Astrocyte of the cerebellum (primary cell): ENCODE measurements at regions not wholly inside any gene's neighbourhood (a gene's known extent, or its start where the extent isn't known, plus 50 kb on each side); places are given as distances from the start of the nearest gene placed in this dataset.
"Not testable (repeated sequence)": the region's sequence is repeated elsewhere in the genome, so short reads cannot be mapped to it uniquely, and the experiment has no call there.

Source experiments
- DNase-seq: peaks from one replicate; pipeline ENCODE4 v3.0.0-alpha.2; 2011; ENCODE audit warnings: low read depth
- H3K4me3 ChIP-seq: 2 replicates; pipeline ENCODE4 v1.5.1; 2011; ENCODE audit warnings: mild to moderate bottlenecking, low read depth, low read length, moderate library complexity
- CTCF ChIP-seq: IDR thresholded peaks from 2 replicates; pipeline ENCODE4 v1.5.1; 2012; ENCODE audit warnings: low read length, low read depth, moderate library complexity, mild to moderate bottlenecking; ENCODE audit errors: missing control alignments
- in situ Hi-C: cut with HindIII; loops from 2 replicates; pipeline ENCODE4 v1.10.0; 2017; ENCODE audit warnings: low sequenced_read_pairs

- in situ Hi-C loops = no loop called here
- DNase-seq = no peak
- no peak overlapping the region for H3K4me3 ChIP-seq
- no peak for TF ChIP-seq CTCF
These were observed 57.1 kb upstream of the KIF2B start for GRCh38 chr17:53765609-53766008.

DNA sequence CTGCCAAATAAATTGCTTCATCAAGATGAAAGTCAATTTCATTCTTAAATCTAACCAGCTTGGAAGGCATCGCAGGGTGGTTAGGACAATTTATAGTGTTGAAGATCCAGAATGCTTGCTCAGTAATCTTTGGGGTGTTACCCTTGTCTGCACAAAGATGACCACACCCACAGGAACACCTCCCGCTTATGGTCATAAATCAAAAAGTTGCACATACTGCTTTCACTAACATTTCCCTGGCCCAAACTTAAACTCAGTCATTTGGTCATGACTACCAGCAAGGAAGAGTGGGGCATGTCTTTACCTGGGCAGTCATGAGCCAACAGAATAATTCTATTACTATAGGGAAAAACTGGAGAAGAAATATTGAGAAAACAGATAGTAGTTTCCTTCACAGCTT lies 57.6 kb upstream of the KIF2B start:
- no peak for DNase-seq
- no peak overlapping the region for H3K4me3 ChIP-seq
- in situ Hi-C loops = no loop called here
- no peak for TF ChIP-seq CTCF

DNA sequence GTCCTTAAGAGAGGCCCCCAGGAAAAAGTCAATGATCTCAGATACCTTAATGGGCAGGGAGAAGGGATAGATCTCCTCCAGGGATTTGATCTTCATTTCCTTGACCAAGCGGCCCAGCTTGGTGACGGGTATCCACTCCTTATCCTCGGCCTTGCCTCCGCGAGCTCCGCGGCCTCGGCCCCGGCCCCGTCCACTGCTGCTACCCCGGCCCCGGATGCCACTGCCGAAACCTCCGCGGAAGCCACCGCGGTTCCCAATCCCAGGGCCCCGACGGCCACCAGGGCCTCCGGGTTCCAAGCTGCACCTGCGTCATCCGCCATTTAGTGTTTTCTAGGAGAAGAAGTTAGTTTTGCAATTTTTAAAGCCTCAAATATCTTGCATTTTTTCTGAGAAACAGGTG lies 65.2 kb upstream of the KIF2B start:
- DNase-seq = no peak
- in situ Hi-C loops = no loop called here
- H3K4me3 ChIP-seq = no peak overlapping the region
- no peak for TF ChIP-seq CTCF

GRCh38 chr17:53757116-53757515 lies 65.6 kb upstream of the KIF2B start:
- DNase-seq, H3K4me3 ChIP-seq, in situ Hi-C loops: not testable (repeated sequence)

DNA sequence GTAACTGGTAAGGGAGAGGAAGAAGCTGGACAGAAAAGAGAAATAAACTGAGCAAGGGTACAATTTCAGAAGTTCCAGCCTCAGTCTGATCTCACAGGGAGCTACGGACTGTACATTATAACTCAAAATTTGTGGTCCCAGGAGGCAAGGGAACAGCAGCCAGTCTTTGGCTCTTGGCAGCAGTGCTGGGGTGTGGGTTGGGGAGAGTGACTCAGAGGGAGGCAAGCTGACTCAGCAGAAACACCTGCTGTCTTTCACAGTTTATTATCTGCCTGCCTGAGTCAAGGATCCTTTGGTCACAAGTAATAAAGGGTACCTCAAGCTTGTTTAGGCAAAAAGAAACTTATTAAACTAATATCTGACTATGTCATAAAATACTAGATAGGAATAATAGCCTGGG lies 73.5 kb upstream of the KIF2B start:
- in situ Hi-C loops = loop anchor here (5.0 kb wide), 1 partner anchor 58 kb away; no protein-coding TSS in a partner anchor
- no peak overlapping the region for H3K4me3 ChIP-seq
- DNase-seq = peak; percentile 50
- TF ChIP-seq CTCF = no peak

GRCh38 chr17:53748159-53748820 lies 74.4 kb upstream of the KIF2B start:
- in situ Hi-C loops = loop anchor here (5.0 kb wide), 1 partner anchor 59 kb away; no protein-coding TSS in a partner anchor
- not testable (repeated sequence) for H3K4me3 ChIP-seq

GRCh38 chr17:53740312-53740711 lies 82.4 kb upstream of the KIF2B start:
- TF ChIP-seq CTCF = no peak
- DNase-seq = no peak
- H3K4me3 ChIP-seq = no peak overlapping the region
- in situ Hi-C loops = no loop called here

More at GRCh38 chr17:53748159-53748820, 74.4 kb upstream of the KIF2B start:
- DNase-seq = not testable (repeated sequence)
